22Rv1 (cell line): ENCODE measurements at regions not wholly inside any gene's neighbourhood (a gene's known extent, or its start where the extent isn't known, plus 50 kb on each side); places are given as distances from the start of the nearest gene placed in this dataset.

Source experiments
- CTCF ChIP-seq: fragments of 450-650 bp; IDR thresholded peaks from 2 replicates; pipeline ENCODE4 v1.5.1; 2017; ENCODE audit warnings: mild to moderate bottlenecking
- ZFX ChIP-seq: fragments of 450-650 bp; IDR thresholded peaks from 2 replicates; pipeline ENCODE4 v1.6.1; 2017; ENCODE audit warnings: antibody characterized with exemption, borderline replicate concordance

GRCh38 chr7:15862016-15862780 lies 175.7 kb upstream of the MEOX2 start:
- TF ChIP-seq CTCF: no peak
- TF ChIP-seq ZFX: no peak
